Activated CD8-positive, alpha-beta memory T cell treated with anti-CD3 and anti-CD28 coated beads for 24 hours (primary cell): ENCODE measurements at regions not wholly inside any gene's neighbourhood (a gene's known extent, or its start where the extent isn't known, plus 50 kb on each side); places are given as distances from the start of the nearest gene placed in this dataset.
"Not testable (repeated sequence)": the region's sequence is repeated elsewhere in the genome, so short reads cannot be mapped to it uniquely, and the experiment has no call there.

ENCODE experiments used
- DNase-seq: peaks from one replicate; pipeline ENCODE4 v3.0.0-alpha.2; 2020

GRCh38 chr6:121020656-121021055 is 313.6 kb downstream of the TBC1D32 start:
- DNase-seq = no peak

GRCh38 chr6:121008553-121008952 is 325.7 kb downstream of the TBC1D32 start:
- DNase-seq = no peak

GRCh38 chr6:121006024-121006423 is 328.3 kb downstream of the TBC1D32 start:
- no peak for DNase-seq

GRCh38 chr6:121000381-121000780 is 333.9 kb downstream of the TBC1D32 start:
- no peak for DNase-seq

- no peak for DNase-seq
These were observed 337.9 kb downstream of the TBC1D32 start for GRCh38 chr6:120996340-120996739.

GRCh38 chr6:120994573-120994967 is 339.7 kb downstream of the TBC1D32 start:
- DNase-seq = no peak

- DNase-seq = no peak
These were observed 340.2 kb downstream of the TBC1D32 start for GRCh38 chr6:120993929-120994572.

- no peak for DNase-seq
These were observed 342.0 kb downstream of the TBC1D32 start for GRCh38 chr6:120992257-120992656.

GRCh38 chr6:120990866-120991265 is 343.4 kb downstream of the TBC1D32 start:
- no peak for DNase-seq

GRCh38 chr6:120981835-120982234 is 352.4 kb downstream of the TBC1D32 start:
- no peak for DNase-seq

GRCh38 chr6:120966321-120966720 is 368.0 kb downstream of the TBC1D32 start:
- no peak for DNase-seq

GRCh38 chr6:120965814-120966213 is 368.5 kb downstream of the TBC1D32 start:
- no peak for DNase-seq

- DNase-seq = no peak
These were observed 373.5 kb downstream of the TBC1D32 start for GRCh38 chr6:120960761-120961160.

GRCh38 chr6:120954111-120954510 is 380.2 kb downstream of the TBC1D32 start:
- DNase-seq = no peak

GRCh38 chr6:120951258-120951657 is 383.0 kb downstream of the TBC1D32 start:
- no peak for DNase-seq

- no peak for DNase-seq
These were observed 387.2 kb downstream of the TBC1D32 start for GRCh38 chr6:120947111-120947510.

GRCh38 chr6:120945905-120946594 is 388.2 kb downstream of the TBC1D32 start:
- no peak for DNase-seq

GRCh38 chr6:120938876-120939472 is 395.3 kb downstream of the TBC1D32 start:
- no peak for DNase-seq

GRCh38 chr6:120938164-120938875 is 396.0 kb downstream of the TBC1D32 start:
- no peak for DNase-seq

GRCh38 chr6:120935908-120936307 is 398.4 kb downstream of the TBC1D32 start:
- DNase-seq = no peak

- no peak for DNase-seq
These were observed 399.3 kb downstream of the TBC1D32 start for GRCh38 chr6:120935016-120935415.

GRCh38 chr6:120931520-120932180 is 402.6 kb downstream of the TBC1D32 start:
- not testable (repeated sequence) for DNase-seq

- not testable (repeated sequence) for DNase-seq
These were observed 403.8 kb downstream of the TBC1D32 start for GRCh38 chr6:120930500-120930899.
